Type B pancreatic cell (in vitro differentiated cells): ENCODE measurements at regions not wholly inside any gene's neighbourhood (a gene's known extent, or its start where the extent isn't known, plus 50 kb on each side); places are given as distances from the start of the nearest gene placed in this dataset.
A peak's percentile ranks its signal among the peaks of the same experiment; 100 is the strongest.

Experiments used
- DNase-seq: peaks from one replicate; pipeline ENCODE4 v3.0.0; 2021; ENCODE audit warnings: mixed read lengths; ENCODE audit not compliant: unreplicated experiment; ENCODE audit errors: extremely low spot score
- H3K27ac Mint-ChIP-seq: 2 replicates; pipeline ENCODE4 v1.8.0; 2021; ENCODE audit warnings: mild to moderate bottlenecking, mixed read lengths
- H3K27me3 Mint-ChIP-seq: 2 replicates; pipeline ENCODE4 v1.8.0; 2021; ENCODE audit warnings: mixed read lengths
- H3K36me3 Mint-ChIP-seq: 2 replicates; pipeline ENCODE4 v1.8.0; 2021; ENCODE audit warnings: mixed read lengths
- H3K4me1 Mint-ChIP-seq: one replicate; pipeline ENCODE4 v1.8.0; 2021; ENCODE audit warnings: mixed read lengths; ENCODE audit not compliant: unreplicated experiment
- H3K4me3 Mint-ChIP-seq: 2 replicates; pipeline ENCODE4 v1.8.0; 2021; ENCODE audit warnings: mild to moderate bottlenecking, mixed read lengths
- H3K9me3 Mint-ChIP-seq: 2 replicates; pipeline ENCODE4 v1.8.0; 2021; ENCODE audit warnings: mixed read lengths
- TF ChIP-seq, protein P1 (sequence below): fragments of 200-600 bp; sonication (generic); conservative IDR thresholded peaks from 2 replicates; pipeline ENCODE4 v1.5.0; 2021; ENCODE audit warnings: antibody characterized with exemption, mild to moderate bottlenecking

DNA sequence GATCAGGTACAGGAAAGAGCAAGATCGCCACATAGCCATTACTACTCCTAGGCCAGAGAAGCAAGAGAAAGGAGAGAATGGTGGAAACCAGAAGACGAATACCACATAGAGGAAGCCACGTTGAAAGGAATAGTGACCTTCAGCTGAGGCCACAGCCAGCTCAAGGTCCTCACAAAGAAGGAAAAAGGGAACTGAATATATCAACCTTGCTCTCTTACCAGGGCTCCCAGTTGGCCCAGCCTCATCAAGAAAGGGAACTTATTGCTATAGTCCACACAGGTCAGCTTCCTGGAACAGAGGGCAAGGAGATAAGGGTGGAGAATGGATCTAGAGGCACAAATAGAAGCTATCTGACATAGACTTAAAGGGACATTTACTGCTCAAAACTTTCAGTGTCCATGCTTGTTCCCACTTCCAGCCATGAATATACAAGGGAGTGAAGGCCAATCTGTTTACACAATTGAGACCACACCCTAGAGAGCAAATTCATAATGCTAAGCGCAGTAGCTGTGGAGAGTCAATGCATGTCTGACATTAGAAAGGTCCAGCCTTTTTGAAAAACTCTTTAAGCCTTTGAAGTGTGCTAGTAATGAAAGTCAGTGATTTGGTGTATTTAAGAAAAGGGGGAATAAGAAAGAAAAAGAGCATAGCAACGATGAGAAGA is 120.7 kb upstream of the ZC3H11B start:
- Mint-ChIP-seq H3K4me3 (no peak overlapping the region), H3K36me3 (peaks cover 6% of the 10 kb centered on the region), H3K27ac (no peak overlapping the region), H3K9me3 (peaks cover 13% of the 10 kb centered on the region), H3K27me3 (no peaks in the 10 kb centered on the region), H3K4me1 (peaks cover 9% of the 10 kb centered on the region)
- DNase-seq, result no peak
- TF ChIP-seq, protein P1, sequence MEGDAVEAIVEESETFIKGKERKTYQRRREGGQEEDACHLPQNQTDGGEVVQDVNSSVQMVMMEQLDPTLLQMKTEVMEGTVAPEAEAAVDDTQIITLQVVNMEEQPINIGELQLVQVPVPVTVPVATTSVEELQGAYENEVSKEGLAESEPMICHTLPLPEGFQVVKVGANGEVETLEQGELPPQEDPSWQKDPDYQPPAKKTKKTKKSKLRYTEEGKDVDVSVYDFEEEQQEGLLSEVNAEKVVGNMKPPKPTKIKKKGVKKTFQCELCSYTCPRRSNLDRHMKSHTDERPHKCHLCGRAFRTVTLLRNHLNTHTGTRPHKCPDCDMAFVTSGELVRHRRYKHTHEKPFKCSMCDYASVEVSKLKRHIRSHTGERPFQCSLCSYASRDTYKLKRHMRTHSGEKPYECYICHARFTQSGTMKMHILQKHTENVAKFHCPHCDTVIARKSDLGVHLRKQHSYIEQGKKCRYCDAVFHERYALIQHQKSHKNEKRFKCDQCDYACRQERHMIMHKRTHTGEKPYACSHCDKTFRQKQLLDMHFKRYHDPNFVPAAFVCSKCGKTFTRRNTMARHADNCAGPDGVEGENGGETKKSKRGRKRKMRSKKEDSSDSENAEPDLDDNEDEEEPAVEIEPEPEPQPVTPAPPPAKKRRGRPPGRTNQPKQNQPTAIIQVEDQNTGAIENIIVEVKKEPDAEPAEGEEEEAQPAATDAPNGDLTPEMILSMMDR, result no peak

DNA sequence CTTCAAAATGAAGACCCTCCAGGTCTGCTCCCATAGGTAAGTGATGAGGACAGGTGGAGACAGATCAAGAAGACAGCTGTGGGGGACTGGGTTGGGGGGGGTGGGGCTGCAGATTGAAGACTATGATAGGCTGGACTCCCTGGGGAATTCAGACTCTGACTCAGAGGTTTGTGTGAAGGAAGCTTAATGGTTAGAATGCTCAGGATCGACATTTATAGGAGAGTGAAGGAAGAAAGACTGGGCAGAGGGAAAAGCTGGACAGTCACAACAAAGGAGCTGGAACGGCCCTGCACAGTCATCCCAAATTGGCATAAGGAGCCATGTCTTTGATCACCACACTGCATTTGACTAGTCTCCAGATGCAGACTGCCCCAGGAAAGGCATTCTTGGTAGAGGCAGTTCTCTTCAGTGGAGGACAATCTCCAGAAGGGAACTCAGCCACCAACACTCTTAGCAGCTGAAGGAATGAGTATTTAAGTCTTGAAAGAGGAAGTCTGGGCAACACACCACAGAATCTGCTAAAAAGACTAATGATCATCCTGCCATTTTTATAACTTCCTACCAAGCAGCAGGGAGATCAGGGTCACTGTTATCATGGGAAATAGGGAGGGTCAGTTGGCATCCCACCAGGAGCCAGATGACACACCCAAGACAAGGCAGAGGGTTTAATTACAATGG is 120.0 kb upstream of the ZC3H11B start:
- H3K36me3 Mint-ChIP-seq, result peaks cover 5% of the 10 kb centered on the region
- TF ChIP-seq, protein P1, result no peak
- peaks cover 9% of the 10 kb centered on the region for H3K4me1 Mint-ChIP-seq
- H3K27me3 Mint-ChIP-seq, result no peaks in the 10 kb centered on the region
- peaks cover 13% of the 10 kb centered on the region for H3K9me3 Mint-ChIP-seq
- H3K4me3 Mint-ChIP-seq, result no peak overlapping the region
- DNase-seq, result no peak
- H3K27ac Mint-ChIP-seq, result peak overlapping the region; percentile 77

DNA sequence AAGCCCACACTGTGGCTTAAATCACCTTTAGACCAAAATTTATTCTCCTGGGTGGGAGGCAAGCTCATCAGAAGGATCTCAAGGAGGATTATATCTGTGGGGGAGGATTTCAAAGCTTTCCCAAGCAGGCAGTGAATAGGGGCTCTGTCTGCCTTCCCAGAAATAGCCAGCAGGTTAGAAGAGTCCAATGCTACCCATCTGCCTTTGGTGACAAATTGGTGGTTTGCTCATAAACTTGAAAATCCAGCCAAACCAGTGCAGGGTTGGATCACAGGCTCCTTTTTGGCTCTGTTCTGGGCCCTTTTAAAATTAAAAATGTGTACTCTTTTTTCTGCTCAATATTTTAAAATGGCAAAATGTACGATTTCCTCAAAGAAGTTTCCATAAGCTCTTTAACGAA is 118.9 kb upstream of the ZC3H11B start:
- TF ChIP-seq, protein P1, result peak; percentile 30
- no peaks in the 10 kb centered on the region for H3K27me3 Mint-ChIP-seq
- DNase-seq, result no peak
- peaks cover 9% of the 10 kb centered on the region for H3K4me1 Mint-ChIP-seq
- peak overlapping the region; percentile 53 for H3K4me3 Mint-ChIP-seq
- peaks cover under 1% of the 10 kb centered on the region for H3K36me3 Mint-ChIP-seq
- peaks cover 11% of the 10 kb centered on the region for H3K9me3 Mint-ChIP-seq
- peak overlapping the region; percentile 77 for H3K27ac Mint-ChIP-seq

DNA sequence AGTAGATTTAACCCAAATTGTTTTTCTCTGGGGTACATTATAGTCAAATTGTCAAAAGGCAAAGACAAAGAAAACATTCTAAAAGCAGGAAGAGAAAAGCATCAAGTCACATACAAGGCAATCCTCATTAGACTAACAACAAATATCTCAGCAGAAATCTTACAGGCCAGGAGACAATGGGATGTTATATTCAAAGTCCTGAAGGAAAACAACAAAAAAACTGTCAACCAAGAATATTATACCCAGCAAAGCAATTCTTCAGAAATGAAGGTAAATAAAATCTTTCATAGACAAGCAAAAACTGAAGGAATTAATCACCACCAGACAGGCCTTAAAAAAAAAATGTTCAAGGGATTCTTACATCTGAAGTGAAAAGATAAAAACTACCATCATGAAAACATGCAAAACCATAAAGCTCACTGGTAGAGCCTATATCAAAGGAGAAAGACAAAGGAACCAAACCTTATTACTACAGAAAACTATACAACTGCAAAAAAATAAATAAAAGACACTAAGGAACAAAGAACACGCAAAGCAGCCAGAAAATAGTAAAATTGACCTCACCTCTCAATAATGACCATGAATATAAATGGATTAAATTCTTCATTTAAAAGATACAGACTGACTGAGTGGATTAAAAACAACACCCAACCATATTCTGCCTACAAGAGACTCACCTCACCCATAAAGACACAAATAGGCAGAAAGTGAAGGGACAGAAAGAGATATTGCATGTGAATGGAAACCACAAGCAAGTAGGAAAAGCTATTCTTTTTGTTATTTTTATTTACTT is 113.8 kb upstream of the ZC3H11B start:
- Mint-ChIP-seq H3K9me3 (peaks cover 14% of the 10 kb centered on the region), H3K27ac (no peak overlapping the region), H3K27me3 (no peaks in the 10 kb centered on the region), H3K4me1 (peaks cover 2% of the 10 kb centered on the region), H3K36me3 (peaks cover 10% of the 10 kb centered on the region), H3K4me3 (no peak overlapping the region)
- TF ChIP-seq, protein P1, result no peak
- no peak for DNase-seq

DNA sequence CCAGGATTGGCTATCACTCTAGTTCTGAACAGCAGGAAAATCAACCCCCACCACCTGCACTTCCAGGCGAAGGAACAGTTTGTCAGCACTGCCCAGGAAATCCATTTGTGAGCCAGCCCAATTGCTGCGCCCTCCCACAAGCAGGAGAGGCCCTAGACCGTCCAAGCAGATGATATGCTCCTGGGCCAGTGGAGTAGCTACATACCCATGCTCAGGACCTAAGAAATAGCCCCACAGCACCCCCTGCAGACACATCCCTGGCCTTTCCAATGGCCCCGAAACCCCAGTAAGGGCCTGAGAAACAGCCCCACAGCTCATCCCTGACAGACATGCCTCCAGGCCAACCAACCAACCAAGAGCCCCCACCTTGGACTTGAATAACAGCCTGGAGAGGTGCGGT is 111.5 kb upstream of the ZC3H11B start:
- TF ChIP-seq, protein P1, result no peak
- Mint-ChIP-seq H3K27ac (no peak overlapping the region), H3K36me3 (peaks cover 10% of the 10 kb centered on the region), H3K4me3 (no peak overlapping the region), H3K9me3 (peaks cover 14% of the 10 kb centered on the region), H3K27me3 (no peaks in the 10 kb centered on the region), H3K4me1 (no peaks in the 10 kb centered on the region)
- no peak for DNase-seq
